DND-41 (cell line): ENCODE measurements at regions not wholly inside any gene's neighbourhood (a gene's known extent, or its start where the extent isn't known, plus 50 kb on each side); places are given as distances from the start of the nearest gene placed in this dataset.

Source experiments
- ATAC-seq: fragments of 200-7000 bp; cut with Tn5 transposase; 3 replicates; pipeline ENCODE4 v1.9.1; 2021; ENCODE audit warnings: low read depth; ENCODE audit not compliant: insufficient read depth
- DNase-seq: peaks from one replicate; pipeline ENCODE4 v3.0.0-alpha.2; 2020
- H2AFZ ChIP-seq: 2 replicates; pipeline ENCODE4 v1.6.0; 2012; ENCODE audit warnings: low read depth, low read length
- H3K27ac ChIP-seq: 2 replicates; pipeline ENCODE4 v1.5.1; 2012; ENCODE audit warnings: low read length, inconsistent platforms
- H3K27me3 ChIP-seq: fragments of 200-600 bp; sonication (generic); 2 replicates; pipeline ENCODE4 v1.6.0; 2012; ENCODE audit warnings: low read length, mild to moderate bottlenecking, inconsistent platforms; ENCODE audit not compliant: insufficient read depth, poor library complexity
- H3K36me3 ChIP-seq: 2 replicates; pipeline ENCODE4 v1.5.1; 2012; ENCODE audit warnings: low read length, inconsistent platforms; ENCODE audit not compliant: insufficient read depth
- H3K4me1 ChIP-seq: 2 replicates; pipeline ENCODE4 v1.5.1; 2012; ENCODE audit warnings: mild to moderate bottlenecking, low read length; ENCODE audit not compliant: insufficient read depth
- H3K4me2 ChIP-seq: 2 replicates; pipeline ENCODE4 v1.6.0; 2012; ENCODE audit warnings: mild to moderate bottlenecking, moderate library complexity, low read length, inconsistent platforms; ENCODE audit not compliant: insufficient read depth
- H3K4me3 ChIP-seq, 2 experiments: fragments of 200-600 bp in 1 of 2; shearing (Covaris generic) in 1 of 2; 2 replicates each; pipeline ENCODE4 v1.5.1; 2012 to 2016; ENCODE audit warnings: inconsistent platforms in 2 of 2, low read length in 2 of 2, mild to moderate bottlenecking in 2 of 2, low read depth in 1 of 2, moderate library complexity in 1 of 2
- H3K79me2 ChIP-seq: 2 replicates; pipeline ENCODE4 v1.6.0; 2012; ENCODE audit warnings: low read length, inconsistent platforms; ENCODE audit not compliant: insufficient read depth
- H3K9ac ChIP-seq: 2 replicates; pipeline ENCODE4 v1.6.0; 2012; ENCODE audit warnings: low read depth, mild to moderate bottlenecking, inconsistent platforms, low read length, moderate library complexity
- H3K9me3 ChIP-seq: 2 replicates; pipeline ENCODE4 v1.5.1; 2012; ENCODE audit warnings: low read length, moderate library complexity, mild to moderate bottlenecking, inconsistent platforms; ENCODE audit not compliant: insufficient read depth, severe bottlenecking
- H4K20me1 ChIP-seq: 2 replicates; pipeline ENCODE4 v1.6.0; 2012; ENCODE audit warnings: low read length; ENCODE audit not compliant: insufficient read depth
- EZH2 ChIP-seq: IDR thresholded peaks from 3 replicates; pipeline ENCODE4 v1.6.1; 2012; ENCODE audit warnings: borderline replicate concordance, low read depth, mild to moderate bottlenecking, moderate library complexity, low read length, inconsistent platforms; ENCODE audit not compliant: severe bottlenecking
- TF ChIP-seq, protein P1 (sequence below): IDR thresholded peaks from 2 replicates; pipeline ENCODE4 v1.5.1; 2012; ENCODE audit warnings: borderline replicate concordance, low read length, moderate library complexity, mild to moderate bottlenecking; ENCODE audit not compliant: poor library complexity, severe bottlenecking; ENCODE audit errors: extremely low read depth

DNA sequence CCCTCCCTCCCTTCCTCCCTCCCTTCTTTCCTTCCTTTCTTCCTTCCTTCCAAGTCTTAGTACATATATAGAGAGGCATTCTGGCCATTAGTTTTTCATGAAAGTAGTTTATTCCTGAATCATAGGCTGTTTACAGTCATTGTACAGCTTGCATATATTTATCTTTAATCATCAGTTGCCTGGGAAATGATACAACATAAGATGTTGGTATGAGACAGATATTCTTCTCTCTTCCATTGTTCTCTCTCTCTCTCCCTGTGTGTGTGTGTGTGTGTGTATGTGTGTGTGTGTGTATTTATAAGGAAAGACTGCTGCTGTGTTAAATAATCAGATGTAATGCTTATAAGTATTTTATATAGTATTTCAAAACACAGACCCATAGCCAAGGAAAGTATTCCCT is 289.8 kb upstream of the UBE2E3 start:
- H3K4me2 ChIP-seq, result no peak overlapping the region
- H3K4me1 ChIP-seq, result no peaks in the 10 kb centered on the region
- H3K79me2 ChIP-seq, result no peaks in the 10 kb centered on the region
- DNase-seq (no peak), ATAC-seq (no peak)
- H3K9me3 ChIP-seq, result no peaks in the 10 kb centered on the region
- no peak overlapping the region for H3K4me3 ChIP-seq
- TF ChIP-seq EZH2, result no peak
- TF ChIP-seq, protein P1, sequence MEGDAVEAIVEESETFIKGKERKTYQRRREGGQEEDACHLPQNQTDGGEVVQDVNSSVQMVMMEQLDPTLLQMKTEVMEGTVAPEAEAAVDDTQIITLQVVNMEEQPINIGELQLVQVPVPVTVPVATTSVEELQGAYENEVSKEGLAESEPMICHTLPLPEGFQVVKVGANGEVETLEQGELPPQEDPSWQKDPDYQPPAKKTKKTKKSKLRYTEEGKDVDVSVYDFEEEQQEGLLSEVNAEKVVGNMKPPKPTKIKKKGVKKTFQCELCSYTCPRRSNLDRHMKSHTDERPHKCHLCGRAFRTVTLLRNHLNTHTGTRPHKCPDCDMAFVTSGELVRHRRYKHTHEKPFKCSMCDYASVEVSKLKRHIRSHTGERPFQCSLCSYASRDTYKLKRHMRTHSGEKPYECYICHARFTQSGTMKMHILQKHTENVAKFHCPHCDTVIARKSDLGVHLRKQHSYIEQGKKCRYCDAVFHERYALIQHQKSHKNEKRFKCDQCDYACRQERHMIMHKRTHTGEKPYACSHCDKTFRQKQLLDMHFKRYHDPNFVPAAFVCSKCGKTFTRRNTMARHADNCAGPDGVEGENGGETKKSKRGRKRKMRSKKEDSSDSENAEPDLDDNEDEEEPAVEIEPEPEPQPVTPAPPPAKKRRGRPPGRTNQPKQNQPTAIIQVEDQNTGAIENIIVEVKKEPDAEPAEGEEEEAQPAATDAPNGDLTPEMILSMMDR, result no peak
- no peaks in the 10 kb centered on the region for H3K36me3 ChIP-seq
- H4K20me1 ChIP-seq, result no peaks in the 10 kb centered on the region
- no peak overlapping the region for H2AFZ ChIP-seq
- no peak overlapping the region for H3K9ac ChIP-seq
- peaks cover 2% of the 10 kb centered on the region for H3K27me3 ChIP-seq
- H3K27ac ChIP-seq, result no peak overlapping the region

DNA sequence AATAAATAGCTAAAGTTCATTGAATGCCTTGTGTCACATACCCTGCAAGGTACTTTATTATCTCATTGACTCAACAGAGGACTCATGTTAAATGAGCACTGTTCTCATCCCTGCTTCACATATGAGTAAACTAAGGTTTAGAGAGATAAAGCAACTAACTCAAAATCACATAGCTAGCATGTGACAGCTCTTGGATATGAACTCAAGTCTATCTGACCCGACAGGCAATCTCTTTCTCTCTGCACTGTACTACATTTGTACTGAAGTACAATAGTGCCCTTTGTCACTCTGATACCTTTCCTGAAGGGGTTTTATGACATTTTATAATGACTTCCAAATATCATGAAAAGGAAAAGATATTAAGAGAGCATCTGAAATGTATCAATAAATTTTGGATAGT is 297.5 kb upstream of the UBE2E3 start:
- no peak overlapping the region for H3K4me3 ChIP-seq
- no peak for DNase-seq
- no peak for ATAC-seq
- no peaks in the 10 kb centered on the region for H3K9me3 ChIP-seq
- H3K27me3 ChIP-seq, result peaks cover 12% of the 10 kb centered on the region
- no peak overlapping the region for H3K4me2 ChIP-seq
- no peaks in the 10 kb centered on the region for H4K20me1 ChIP-seq
- no peak overlapping the region for H3K9ac ChIP-seq
- H3K79me2 ChIP-seq, result no peaks in the 10 kb centered on the region
- H3K36me3 ChIP-seq, result no peaks in the 10 kb centered on the region
- H2AFZ ChIP-seq, result no peak overlapping the region
- TF ChIP-seq, protein P1, result no peak
- TF ChIP-seq EZH2, result no peak
- H3K4me1 ChIP-seq, result no peaks in the 10 kb centered on the region
- H3K27ac ChIP-seq, result no peak overlapping the region

DNA sequence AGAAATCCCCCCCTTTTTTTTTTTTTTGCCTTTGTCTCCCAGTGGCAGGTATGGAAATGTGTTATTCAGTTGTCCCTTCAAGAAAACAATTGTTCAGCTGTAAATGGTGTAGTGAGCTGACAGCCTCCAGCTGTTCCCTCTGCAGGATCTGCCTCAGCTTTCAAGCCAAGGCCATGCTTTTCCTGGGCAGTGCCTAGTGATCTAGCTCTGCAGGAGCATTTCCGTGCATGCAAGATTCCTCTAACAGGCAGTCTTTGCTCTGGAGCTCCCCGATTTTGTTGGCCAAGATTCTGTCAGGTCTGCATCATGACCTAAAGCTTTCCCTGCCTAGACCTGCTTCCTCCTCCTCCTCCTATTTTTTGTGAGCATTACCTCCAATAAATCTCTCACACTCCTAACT is 300.7 kb upstream of the UBE2E3 start:
- H2AFZ ChIP-seq, result no peak overlapping the region
- H3K4me1 ChIP-seq, result no peaks in the 10 kb centered on the region
- no peak overlapping the region for H3K4me3 ChIP-seq
- no peaks in the 10 kb centered on the region for H3K79me2 ChIP-seq
- peaks cover 16% of the 10 kb centered on the region for H3K27me3 ChIP-seq
- no peak for TF ChIP-seq EZH2
- TF ChIP-seq, protein P1, result no peak
- no peaks in the 10 kb centered on the region for H3K9me3 ChIP-seq
- no peaks in the 10 kb centered on the region for H4K20me1 ChIP-seq
- H3K27ac ChIP-seq, result no peak overlapping the region
- no peaks in the 10 kb centered on the region for H3K36me3 ChIP-seq
- ATAC-seq, result no peak
- no peak overlapping the region for H3K4me2 ChIP-seq
- no peak for DNase-seq
- no peak overlapping the region for H3K9ac ChIP-seq

DNA sequence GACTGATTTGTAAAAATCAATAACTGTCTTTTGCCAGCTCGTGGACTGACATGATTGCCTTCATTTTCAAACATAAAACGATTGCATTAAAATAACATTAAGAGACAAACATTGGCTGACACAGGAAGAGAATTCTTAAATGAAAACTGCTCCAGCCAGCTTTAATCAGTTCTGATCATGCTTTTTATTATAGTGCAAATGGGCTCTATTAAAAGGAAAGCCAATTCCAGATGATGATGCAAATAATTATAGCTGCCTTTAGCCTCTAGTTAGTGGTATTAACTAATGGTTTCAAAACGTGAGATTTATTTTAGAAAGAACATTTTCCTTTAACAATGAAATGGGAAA is 301.8 kb upstream of the UBE2E3 start:
- no peaks in the 10 kb centered on the region for H3K79me2 ChIP-seq
- ATAC-seq, result no peak
- H3K4me3 ChIP-seq, result no peak overlapping the region
- H3K36me3 ChIP-seq, result no peaks in the 10 kb centered on the region
- no peak overlapping the region for H3K27ac ChIP-seq
- no peaks in the 10 kb centered on the region for H4K20me1 ChIP-seq
- H3K27me3 ChIP-seq, result peaks cover 16% of the 10 kb centered on the region
- no peak overlapping the region for H3K9ac ChIP-seq
- H3K4me2 ChIP-seq, result no peak overlapping the region
- H3K9me3 ChIP-seq, result no peaks in the 10 kb centered on the region
- DNase-seq, result no peak
- no peak for TF ChIP-seq EZH2
- TF ChIP-seq, protein P1, result no peak
- no peaks in the 10 kb centered on the region for H3K4me1 ChIP-seq
- H2AFZ ChIP-seq, result no peak overlapping the region
